GM12878 (cell line): ENCODE measurements at regions not wholly inside any gene's neighbourhood (a gene's known extent, or its start where the extent isn't known, plus 50 kb on each side); places are given as distances from the start of the nearest gene placed in this dataset.

Source experiments
- ATAC-seq: fragments of 200-7000 bp; cut with Tn5 transposase; 3 replicates; pipeline ENCODE4 v1.9.1; 2020; ENCODE audit warnings: mild to moderate bottlenecking, moderate library complexity
- BruUV-seq: library from RNA; stranded (reverse); fragments of 400-500 nt; replicated peaks from 2 replicates; lab custom pipeline; 2021; lab: Mats Ljungman, UMichigan
- CTCF ChIA-PET: fragments of 300-600 bp; sonication (Branson Sonifier 250); formaldehyde crosslinking; extraction: SDS; loops from one replicate; lab custom pipeline; 2021; ENCODE audit warnings: inconsistent platforms; lab: Yijun Ruan, JAX
- POLR2A ChIA-PET: fragments of 350-600 bp; formaldehyde crosslinking; extraction: SDS; loops from one replicate; lab custom pipeline; 2021; ENCODE audit warnings: inconsistent platforms; lab: Charles Lee
- RAD21 ChIA-PET: fragments of 300-600 bp; sonication (Branson Sonifier 250); formaldehyde crosslinking; loops from one replicate; lab custom pipeline; 2023; ENCODE audit warnings: antibody characterized with exemption; ENCODE audit not compliant: unreplicated experiment; lab: Charles Lee
- SMC1A ChIA-PET: fragments of 300-600 bp; sonication (Branson Sonifier 250); formaldehyde crosslinking; loops from one replicate; lab custom pipeline; 2023; ENCODE audit not compliant: unreplicated experiment, uncharacterized antibody; lab: Charles Lee
- DNase-seq: peaks from one replicate; pipeline ENCODE4 v3.0.0-alpha.2; 2011; ENCODE audit warnings: low read depth, low spot score
- FAIRE-seq: peaks from 3 replicates; lab custom pipeline; 2011; peaks lifted over from hg19 to GRCh38; lab: Jason Lieb, UNC
- H2AFZ ChIP-seq: 2 replicates; pipeline ENCODE4 v1.6.0; 2011; ENCODE audit warnings: low read depth, low read length, control low read depth; ENCODE audit not compliant: control insufficient read depth
- H3K27ac ChIP-seq: 2 replicates; pipeline ENCODE4 v1.5.1; 2011; ENCODE audit warnings: control low read depth; ENCODE audit not compliant: control insufficient read depth, insufficient read depth
- H3K27me3 ChIP-seq, 2 experiments: replicated peaks in 1 of 2; 2 replicates each; pipeline versions ENCODE4 v1.6.0 to v1.6.1; 2011; ENCODE audit warnings: low read length in 1 of 2; ENCODE audit not compliant: control insufficient read depth in 2 of 2, insufficient read depth in 2 of 2
- H3K36me3 ChIP-seq, 2 experiments: 2 replicates each; pipeline ENCODE4 v1.5.1; 2011; ENCODE audit warnings: low read length in 1 of 2; ENCODE audit not compliant: control insufficient read depth in 2 of 2, insufficient read depth in 2 of 2
- H3K4me1 ChIP-seq: 2 replicates; pipeline ENCODE4 v1.6.1; 2011; ENCODE audit warnings: mild to moderate bottlenecking, low read length, moderate library complexity, mixed read lengths; ENCODE audit not compliant: control insufficient read depth, insufficient read depth
- H3K4me2 ChIP-seq: 2 replicates; pipeline ENCODE4 v1.6.0; 2011; ENCODE audit warnings: control low read depth; ENCODE audit not compliant: control insufficient read depth, insufficient read depth
- H3K4me3 ChIP-seq: fragments of 200-600 bp; sonication (generic); 2 replicates; pipeline ENCODE4 v1.5.1; 2016
- H3K79me2 ChIP-seq: 2 replicates; pipeline ENCODE4 v1.6.0; 2011; ENCODE audit warnings: low read length; ENCODE audit not compliant: control insufficient read depth, insufficient read depth
- H3K9ac ChIP-seq: 2 replicates; pipeline ENCODE4 v1.8.0; 2011; ENCODE audit warnings: low read length, control low read depth, mixed read lengths; ENCODE audit not compliant: control insufficient read depth, insufficient read depth
- H3K9me3 ChIP-seq: replicated peaks from 3 replicates; pipeline ENCODE4 v1.5.1; 2011; ENCODE audit warnings: mild to moderate bottlenecking, low read length; ENCODE audit not compliant: control insufficient read depth, insufficient read depth
- H4K20me1 ChIP-seq: 2 replicates; pipeline ENCODE4 v1.6.0; 2011; ENCODE audit not compliant: control insufficient read depth, insufficient read depth
- BHLHE40 ChIP-seq, 2 experiments: fragments of 450-650 bp in 1 of 2; IDR thresholded peaks; 2 replicates each; pipeline ENCODE4 v1.6.1; 2011 to 2017; ENCODE audit warnings: low read depth in 2 of 2, borderline replicate concordance in 1 of 2, improper control_type of control experiment in 1 of 2, low read length in 1 of 2, mild to moderate bottlenecking in 1 of 2
- CBX5 ChIP-seq: sonication (generic); IDR thresholded peaks from 2 replicates; pipeline ENCODE4 v1.6.1; 2016; ENCODE audit warnings: low read depth, moderate library complexity, mild to moderate bottlenecking, inconsistent platforms
- HDAC6 ChIP-seq: fragments of 200-600 bp; sonication (generic); IDR thresholded peaks from one replicate; pipeline ENCODE4 v1.8.0; 2017; ENCODE audit warnings: antibody characterized with exemption; ENCODE audit not compliant: unreplicated experiment
- MTA2 ChIP-seq: fragments of 450-650 bp; IDR thresholded peaks from 2 replicates; pipeline ENCODE4 v1.6.1; 2016; ENCODE audit warnings: low read depth, mild to moderate bottlenecking, moderate library complexity
- PAX8 ChIP-seq: fragments of 450-650 bp; IDR thresholded peaks from 2 replicates; pipeline ENCODE4 v1.6.1; 2017; ENCODE audit warnings: mild to moderate bottlenecking, moderate library complexity
- PML ChIP-seq: IDR thresholded peaks from 2 replicates; pipeline ENCODE4 v1.6.1; 2012; ENCODE audit warnings: low read length, inconsistent platforms
- RAD51 ChIP-seq: fragments of 450-650 bp; IDR thresholded peaks from 2 replicates; pipeline ENCODE4 v1.6.1; 2016; ENCODE audit warnings: moderate library complexity, mild to moderate bottlenecking, inconsistent platforms
- RELB ChIP-seq: fragments of 450-650 bp; IDR thresholded peaks from 2 replicates; pipeline ENCODE4 v1.6.1; 2017; ENCODE audit warnings: low read depth, mild to moderate bottlenecking, moderate library complexity
- STAT1 ChIP-seq: fragments of 450-650 bp; conservative IDR thresholded peaks from 2 replicates; pipeline ENCODE4 v1.6.1; 2014; ENCODE audit warnings: antibody characterized with exemption, mild to moderate bottlenecking
- ZNF384 ChIP-seq: IDR thresholded peaks from 2 replicates; pipeline ENCODE4 v1.6.1; 2012; ENCODE audit warnings: low read depth, mild to moderate bottlenecking, low read length, improper control_type of control experiment, borderline replicate concordance
- WGBS: methylation state at CpG from one replicate; pipeline ENCODE4 v1.1.6; 2016; ENCODE audit warnings: low lambda C conversion rate; ENCODE audit not compliant: insufficient replicate concordance, insufficient coverage; ENCODE audit errors: missing lambda C conversion rate; 5-methylcytosine and 5-hydroxymethylcytosine counted together
- in situ Hi-C: fragments of 300-500 bp; cut with MboI; formaldehyde crosslinking; loops from 9 replicates; pipeline ENCODE4 v1.14.3; 2018; ENCODE audit warnings: mixed read lengths
- intact Hi-C: fragments of 100-400 bp; cut with micrococcal nuclease; formaldehyde crosslinking; loops from one replicate; pipeline ENCODE4 v1.14.2; 2022; ENCODE audit not compliant: unreplicated experiment
- TF ChIP-seq, protein P1 (sequence below): IDR thresholded peaks from 2 replicates; pipeline ENCODE4 v1.6.1; 2012; ENCODE audit warnings: low read depth, low read length, improper control_type of control experiment
- TF ChIP-seq, protein P2 (sequence below): fragments of 450-650 bp; IDR thresholded peaks from 2 replicates; pipeline ENCODE4 v1.6.1; 2016; ENCODE audit warnings: mild to moderate bottlenecking, moderate library complexity, borderline replicate concordance

- no peaks in the 10 kb centered on the region for H4K20me1 ChIP-seq
- no peak overlapping the region for H3K9ac ChIP-seq
- FAIRE-seq = no peak
- H3K79me2 ChIP-seq = no peaks in the 10 kb centered on the region
- 12% methylated on average over 6 of the region's 6 CpGs for WGBS
- H3K9me3 ChIP-seq = no peaks in the 10 kb centered on the region
- intact Hi-C loops (no loop called here), in situ Hi-C loops (no loop called here)
- no peaks in the 10 kb centered on the region; a peak in 1 of 4 replicates for H3K27me3 ChIP-seq
- POLR2A ChIA-PET = no interaction called here
- DNase-seq = no peak
- H2AFZ ChIP-seq = no peak overlapping the region
- no peak overlapping the region for H3K4me2 ChIP-seq
- no peak overlapping the region for H3K4me3 ChIP-seq
- SMC1A ChIA-PET = interaction anchor here (1.2 kb wide), 1 partner anchor 12 kb away, joined by 3 read pairs; no protein-coding TSS in a partner anchor
- no TSS peak for BruUV-seq
- H3K36me3 ChIP-seq = no peaks in the 10 kb centered on the region
- CTCF ChIA-PET = no interaction called here
- no peak for ATAC-seq
- H3K4me1 ChIP-seq = no peaks in the 10 kb centered on the region
- TF ChIP-seq, protein P1, sequence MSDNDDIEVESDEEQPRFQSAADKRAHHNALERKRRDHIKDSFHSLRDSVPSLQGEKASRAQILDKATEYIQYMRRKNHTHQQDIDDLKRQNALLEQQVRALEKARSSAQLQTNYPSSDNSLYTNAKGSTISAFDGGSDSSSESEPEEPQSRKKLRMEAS = no peak
- RAD21 ChIA-PET = no interaction called here
- no peak overlapping the region for H3K27ac ChIP-seq
Observed at GRCh38 chr2:226352941-226353560, 446.6 kb downstream of the IRS1 start.

DNA sequence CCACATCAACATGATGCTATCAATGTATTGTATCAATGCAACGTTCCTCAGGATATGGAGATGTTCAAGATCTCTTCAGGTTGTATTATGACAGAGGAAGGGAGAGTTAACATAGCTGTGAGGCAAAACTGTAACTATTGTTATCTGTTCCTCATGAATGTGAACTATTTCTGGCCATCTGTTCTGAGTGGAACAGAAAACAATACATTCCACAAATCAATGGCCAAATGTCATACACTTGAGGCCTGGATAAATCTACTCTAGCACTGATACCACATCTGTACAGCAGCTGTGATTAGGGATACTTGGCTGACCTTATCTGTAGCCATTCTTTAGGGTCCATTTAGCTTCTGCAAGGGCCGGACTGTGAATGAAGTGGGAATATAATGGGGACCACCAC lies 447.9 kb downstream of the IRS1 start:
- no peaks in the 10 kb centered on the region for H3K9me3 ChIP-seq
- TF ChIP-seq MTA2 (no peak), PML (no peak), BHLHE40 (IDR thresholded peaks at IDR 0.05; ENCODE audit: borderline replicate concordance in 1 of 2, low read depth in 2 of 2, low read length in 1 of 2) (no peak), CBX5 (no peak), RELB (no peak), HDAC6 (no peak), RAD51 (no peak), ZNF384 (no peak), STAT1 (no peak), PAX8 (no peak)
- TF ChIP-seq, protein P2, sequence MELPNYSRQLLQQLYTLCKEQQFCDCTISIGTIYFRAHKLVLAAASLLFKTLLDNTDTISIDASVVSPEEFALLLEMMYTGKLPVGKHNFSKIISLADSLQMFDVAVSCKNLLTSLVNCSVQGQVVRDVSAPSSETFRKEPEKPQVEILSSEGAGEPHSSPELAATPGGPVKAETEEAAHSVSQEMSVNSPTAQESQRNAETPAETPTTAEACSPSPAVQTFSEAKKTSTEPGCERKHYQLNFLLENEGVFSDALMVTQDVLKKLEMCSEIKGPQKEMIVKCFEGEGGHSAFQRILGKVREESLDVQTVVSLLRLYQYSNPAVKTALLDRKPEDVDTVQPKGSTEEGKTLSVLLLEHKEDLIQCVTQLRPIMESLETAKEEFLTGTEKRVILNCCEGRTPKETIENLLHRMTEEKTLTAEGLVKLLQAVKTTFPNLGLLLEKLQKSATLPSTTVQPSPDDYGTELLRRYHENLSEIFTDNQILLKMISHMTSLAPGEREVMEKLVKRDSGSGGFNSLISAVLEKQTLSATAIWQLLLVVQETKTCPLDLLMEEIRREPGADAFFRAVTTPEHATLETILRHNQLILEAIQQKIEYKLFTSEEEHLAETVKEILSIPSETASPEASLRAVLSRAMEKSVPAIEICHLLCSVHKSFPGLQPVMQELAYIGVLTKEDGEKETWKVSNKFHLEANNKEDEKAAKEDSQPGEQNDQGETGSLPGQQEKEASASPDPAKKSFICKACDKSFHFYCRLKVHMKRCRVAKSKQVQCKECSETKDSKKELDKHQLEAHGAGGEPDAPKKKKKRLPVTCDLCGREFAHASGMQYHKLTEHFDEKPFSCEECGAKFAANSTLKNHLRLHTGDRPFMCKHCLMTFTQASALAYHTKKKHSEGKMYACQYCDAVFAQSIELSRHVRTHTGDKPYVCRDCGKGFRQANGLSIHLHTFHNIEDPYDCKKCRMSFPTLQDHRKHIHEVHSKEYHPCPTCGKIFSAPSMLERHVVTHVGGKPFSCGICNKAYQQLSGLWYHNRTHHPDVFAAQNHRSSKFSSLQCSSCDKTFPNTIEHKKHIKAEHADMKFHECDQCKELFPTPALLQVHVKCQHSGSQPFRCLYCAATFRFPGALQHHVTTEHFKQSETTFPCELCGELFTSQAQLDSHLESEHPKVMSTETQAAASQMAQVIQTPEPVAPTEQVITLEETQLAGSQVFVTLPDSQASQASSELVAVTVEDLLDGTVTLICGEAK = no peak
- no peak overlapping the region for H3K27ac ChIP-seq
- FAIRE-seq (no peak), DNase-seq (no peak), ATAC-seq (no peak)
- ChIA-PET SMC1A (interaction anchor here (0.8 to 1.2 kb wide), 3 partner anchors 13 to 62 kb away, joined by 3 read pairs; no protein-coding TSS in a partner anchor), POLR2A (no interaction called here), CTCF (no interaction called here), RAD21 (no interaction called here)
- H3K36me3 ChIP-seq = no peaks in the 10 kb centered on the region
- H3K79me2 ChIP-seq = no peaks in the 10 kb centered on the region
- no TSS peak for BruUV-seq
- no peaks in the 10 kb centered on the region for H4K20me1 ChIP-seq
- intact Hi-C loops = no loop called here
- in situ Hi-C loops = no loop called here
- no peak overlapping the region for H3K4me3 ChIP-seq
- H3K4me2 ChIP-seq = no peak overlapping the region
- 26% methylated on average over 2 of the region's 2 CpGs for WGBS
- no peaks in the 10 kb centered on the region; a peak in 1 of 4 replicates for H3K27me3 ChIP-seq
- H3K4me1 ChIP-seq = no peaks in the 10 kb centered on the region
- no peak overlapping the region for H3K9ac ChIP-seq
- H2AFZ ChIP-seq = no peak overlapping the region
